IPS DF 6.9 (cell line): ENCODE measurements at regions not wholly inside any gene's neighbourhood (a gene's known extent, or its start where the extent isn't known, plus 50 kb on each side); places are given as distances from the start of the nearest gene placed in this dataset.

Source experiments
- DNase-seq: peaks from one replicate; pipeline ENCODE4 v3.0.0-alpha.2; 2013; ENCODE audit warnings: low read depth, low spot score
- H3K27ac ChIP-seq: one replicate; pipeline ENCODE4 v1.5.1; 2013; ENCODE audit warnings: low read length, control low read depth
- H3K27me3 ChIP-seq: 2 replicates; pipeline ENCODE4 v1.6.1; 2013; ENCODE audit warnings: mild to moderate bottlenecking, low read length; ENCODE audit not compliant: control insufficient read depth, insufficient read depth
- H3K36me3 ChIP-seq: 2 replicates; pipeline ENCODE4 v1.6.1; 2013; ENCODE audit warnings: low read length; ENCODE audit not compliant: control insufficient read depth, insufficient read depth
- H3K4me1 ChIP-seq: 2 replicates; pipeline ENCODE4 v1.6.1; 2013; ENCODE audit warnings: low read length; ENCODE audit not compliant: control insufficient read depth, insufficient read depth
- H3K4me3 ChIP-seq: 2 replicates; pipeline ENCODE4 v1.5.1; 2013; ENCODE audit warnings: mild to moderate bottlenecking, low read length
- H3K9me3 ChIP-seq: 2 replicates; pipeline ENCODE4 v1.6.1; 2013; ENCODE audit warnings: low read length, inconsistent platforms; ENCODE audit not compliant: control insufficient read depth, insufficient read depth
- WGBS: extraction: QIAGEN DNeasy Blood & Tissue Kit; methylation state at CpG from one replicate; pipeline ENCODE4 v1.1.7; 2013; ENCODE audit warnings: mixed read lengths, missing lambda C conversion rate; ENCODE audit not compliant: insufficient read length, insufficient coverage; 5-methylcytosine and 5-hydroxymethylcytosine counted together

- no peaks in the 10 kb centered on the region for H3K27me3 ChIP-seq
- no CpG with 5 or more reads among the region's 7 CpGs for WGBS
- no peak for DNase-seq
Observed at GRCh38 chr10:47053081-47053798, 142.0 kb downstream of the PTPN20 start.

GRCh38 chr10:47054974-47055373 lies 143.7 kb downstream of the PTPN20 start:
- H3K27me3 ChIP-seq = no peaks in the 10 kb centered on the region
- DNase-seq = no peak
- no peaks in the 10 kb centered on the region for H3K4me1 ChIP-seq
- H3K9me3 ChIP-seq = no peaks in the 10 kb centered on the region
- no peaks in the 10 kb centered on the region for H3K36me3 ChIP-seq
- H3K27ac ChIP-seq = no peak overlapping the region
- no peak overlapping the region for H3K4me3 ChIP-seq
- WGBS = no CpG with 5 or more reads among the region's 2 CpGs

More at GRCh38 chr10:47053081-47053798, 142.0 kb downstream of the PTPN20 start:
- Histone ChIP-seq H3K4me3 (no peak overlapping the region), H3K4me1 (no peaks in the 10 kb centered on the region), H3K27ac (no peak overlapping the region), H3K36me3 (no peaks in the 10 kb centered on the region), H3K9me3 (no peaks in the 10 kb centered on the region)

GRCh38 chr10:47055386-47056246 lies 144.4 kb downstream of the PTPN20 start:
- Histone ChIP-seq H3K9me3 (no peaks in the 10 kb centered on the region), H3K27ac (no peak overlapping the region), H3K4me1 (no peaks in the 10 kb centered on the region), H3K36me3 (no peaks in the 10 kb centered on the region), H3K27me3 (no peaks in the 10 kb centered on the region), H3K4me3 (no peak overlapping the region)
- no CpG with 5 or more reads among the region's 10 CpGs for WGBS
- no peak for DNase-seq

- WGBS = no CpG with 5 or more reads among the region's 1 CpG
Observed at GRCh38 chr10:47056247-47056510, 145.0 kb downstream of the PTPN20 start.

GRCh38 chr10:47057471-47057870 lies 146.2 kb downstream of the PTPN20 start:
- WGBS = no CpG with 5 or more reads among the region's 6 CpGs
- Histone ChIP-seq H3K9me3 (no peaks in the 10 kb centered on the region), H3K4me1 (no peaks in the 10 kb centered on the region), H3K4me3 (no peak overlapping the region), H3K27me3 (no peaks in the 10 kb centered on the region), H3K27ac (no peak overlapping the region), H3K36me3 (no peaks in the 10 kb centered on the region)
- DNase-seq = no peak

More at GRCh38 chr10:47056247-47056510, 145.0 kb downstream of the PTPN20 start:
- Histone ChIP-seq H3K36me3 (no peaks in the 10 kb centered on the region), H3K4me1 (no peaks in the 10 kb centered on the region), H3K27me3 (no peaks in the 10 kb centered on the region), H3K27ac (no peak overlapping the region), H3K9me3 (no peaks in the 10 kb centered on the region), H3K4me3 (no peak overlapping the region)
- no peak for DNase-seq

- DNase-seq = no peak
- Histone ChIP-seq H3K27me3 (no peaks in the 10 kb centered on the region), H3K4me1 (no peaks in the 10 kb centered on the region), H3K9me3 (no peaks in the 10 kb centered on the region), H3K27ac (no peak overlapping the region), H3K4me3 (no peak overlapping the region), H3K36me3 (no peaks in the 10 kb centered on the region)
- WGBS = no CpG with 5 or more reads among the region's 9 CpGs
Observed at GRCh38 chr10:47058032-47058702, 146.9 kb downstream of the PTPN20 start.

GRCh38 chr10:47058961-47059391 lies 147.7 kb downstream of the PTPN20 start:
- no peaks in the 10 kb centered on the region for H3K36me3 ChIP-seq
- H3K4me3 ChIP-seq = no peak overlapping the region
- WGBS = no CpG with 5 or more reads among the region's 11 CpGs
- no peak for DNase-seq
- H3K27me3 ChIP-seq = no peaks in the 10 kb centered on the region
- H3K9me3 ChIP-seq = no peaks in the 10 kb centered on the region
- no peaks in the 10 kb centered on the region for H3K4me1 ChIP-seq
- H3K27ac ChIP-seq = no peak overlapping the region

GRCh38 chr10:47059606-47060311 lies 148.5 kb downstream of the PTPN20 start:
- Histone ChIP-seq H3K9me3 (no peaks in the 10 kb centered on the region), H3K36me3 (no peaks in the 10 kb centered on the region), H3K27me3 (no peaks in the 10 kb centered on the region), H3K4me3 (no peak overlapping the region), H3K4me1 (no peaks in the 10 kb centered on the region), H3K27ac (no peak overlapping the region)
- no peak for DNase-seq
- no CpG with 5 or more reads among the region's 15 CpGs for WGBS

GRCh38 chr10:47060356-47060755 lies 149.1 kb downstream of the PTPN20 start:
- DNase-seq = no peak
- no peak overlapping the region for H3K4me3 ChIP-seq
- H3K27ac ChIP-seq = no peak overlapping the region
- no peaks in the 10 kb centered on the region for H3K36me3 ChIP-seq
- WGBS = no CpG with 5 or more reads among the region's 5 CpGs
- H3K9me3 ChIP-seq = no peaks in the 10 kb centered on the region
- H3K4me1 ChIP-seq = no peaks in the 10 kb centered on the region
- no peaks in the 10 kb centered on the region for H3K27me3 ChIP-seq

- Histone ChIP-seq H3K9me3 (no peaks in the 10 kb centered on the region), H3K4me3 (no peak overlapping the region), H3K4me1 (no peaks in the 10 kb centered on the region), H3K36me3 (no peaks in the 10 kb centered on the region), H3K27ac (no peak overlapping the region), H3K27me3 (no peaks in the 10 kb centered on the region)
- no peak for DNase-seq
- no CpG with 5 or more reads among the region's 8 CpGs for WGBS
Observed at GRCh38 chr10:47060993-47061500, 149.8 kb downstream of the PTPN20 start.
